ENCODE measurements at regions not wholly inside any gene's neighbourhood (a gene's known extent, or its start where the extent isn't known, plus 50 kb on each side); places are given as distances from the start of the nearest gene placed in this dataset.

- no peak for TF ChIP-seq POLR2A (IDR thresholded peaks at IDR 0.05; ENCODE audit: low read length)
- TF ChIP-seq GATA1 (IDR thresholded peaks at IDR 0.05; ENCODE audit: low read depth, low read length) = no peak
These were observed 154.1 kb upstream of the TUT7 start for GRCh38 chr9:86508208-86508903.

All from erythroblast (primary cell).